HG02571 (cell line): ENCODE measurements at regions not wholly inside any gene's neighbourhood (a gene's known extent, or its start where the extent isn't known, plus 50 kb on each side); places are given as distances from the start of the nearest gene placed in this dataset.

Experiments
- ATAC-seq: cut with Tn5 transposase; IDR thresholded peaks from one replicate; pipeline ENCODE4 v1.9.1; 2021; ENCODE audit warnings: mild to moderate bottlenecking, moderate library complexity; ENCODE audit not compliant: unreplicated experiment

GRCh38 chr3:174639970-174640369 is 219.2 kb upstream of the NAALADL2 start:
- ATAC-seq: no peak

DNA sequence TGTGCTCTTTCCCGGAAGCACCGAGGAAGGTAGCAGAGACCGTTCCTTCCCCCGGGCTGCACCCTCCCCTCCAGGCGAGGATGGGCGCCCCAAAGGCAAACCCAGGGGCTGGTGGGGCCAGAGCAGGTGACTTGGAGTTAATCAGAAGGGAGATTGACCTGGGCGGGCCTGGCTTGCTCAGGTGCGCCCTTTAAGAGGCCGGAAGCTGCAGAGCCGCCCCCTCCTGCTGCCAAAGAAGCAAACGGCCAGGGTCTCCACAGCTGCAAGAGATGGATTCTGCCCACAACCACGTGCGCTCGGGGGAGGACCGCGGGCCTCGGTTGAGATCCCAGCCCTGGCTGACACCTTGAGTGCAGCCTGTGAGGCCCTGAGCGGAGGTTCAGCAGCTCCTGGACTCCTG is 218.2 kb upstream of the NAALADL2 start:
- ATAC-seq: no peak

- no peak for ATAC-seq
Measured at GRCh38 chr3:174644287-174644686, 214.8 kb upstream of the NAALADL2 start.

- ATAC-seq: no peak
Measured at GRCh38 chr3:174651951-174652350, 207.2 kb upstream of the NAALADL2 start.

- no peak for ATAC-seq
Measured at GRCh38 chr3:174659511-174659910, 199.6 kb upstream of the NAALADL2 start.

DNA sequence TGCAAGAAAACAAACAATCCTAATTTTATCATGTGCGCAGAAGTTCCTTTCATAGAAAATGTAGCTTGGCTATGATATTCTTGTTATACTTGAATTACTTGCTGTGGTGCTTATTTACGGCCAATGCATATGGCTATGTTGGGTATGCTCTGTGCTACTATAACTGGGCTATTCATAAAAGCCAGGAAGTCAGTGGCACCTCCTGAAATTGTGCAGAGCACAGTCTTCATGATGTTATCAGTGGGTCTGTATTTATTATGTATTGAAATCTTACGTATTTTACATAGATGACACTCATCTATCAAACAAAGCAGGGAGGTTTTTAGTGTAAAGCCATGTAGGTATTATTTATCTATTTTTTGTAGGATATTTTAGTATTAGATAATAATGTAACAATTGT is 196.5 kb upstream of the NAALADL2 start:
- ATAC-seq: no peak

DNA sequence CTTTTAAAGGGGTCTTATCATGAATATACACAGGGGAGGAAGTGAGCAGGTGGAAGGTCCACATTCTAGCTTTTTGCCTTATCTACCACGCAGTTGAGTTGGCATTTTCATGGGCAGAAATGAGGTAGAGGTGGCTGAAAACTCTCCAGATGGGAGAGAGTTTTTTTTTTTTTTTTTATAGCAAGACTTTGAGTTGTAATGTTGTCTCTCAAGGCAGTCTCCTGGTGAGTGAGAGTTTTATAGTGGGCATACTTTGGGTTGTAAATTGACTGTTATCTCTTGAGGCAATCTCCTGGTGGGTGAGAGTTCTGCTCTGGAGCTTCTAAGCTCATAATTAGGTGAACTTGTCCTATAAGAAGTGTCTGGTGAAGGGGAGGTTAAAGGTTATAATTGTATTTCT is 191.7 kb upstream of the NAALADL2 start:
- ATAC-seq: no peak

DNA sequence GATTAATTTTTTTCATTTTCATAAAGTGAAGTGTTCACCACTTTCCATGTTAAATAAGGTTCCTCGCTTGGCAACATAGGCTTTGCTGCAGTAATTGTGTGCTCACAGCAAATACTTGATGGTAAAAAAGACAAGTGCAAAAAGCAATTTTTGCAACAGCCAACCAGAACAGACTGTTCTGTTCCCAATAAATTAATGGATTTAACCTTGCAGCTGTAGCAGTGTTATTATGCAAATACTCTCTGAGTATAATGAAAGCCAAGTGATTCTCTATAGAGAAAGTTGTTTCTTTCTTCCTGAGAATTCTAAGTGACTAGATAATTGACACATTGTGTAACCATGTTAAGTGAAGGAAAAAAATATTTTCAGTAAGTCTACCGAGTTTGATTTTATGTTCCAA is 183.7 kb upstream of the NAALADL2 start:
- no peak for ATAC-seq

GRCh38 chr3:174681784-174682183 is 177.3 kb upstream of the NAALADL2 start:
- no peak for ATAC-seq

- ATAC-seq: no peak
Measured at GRCh38 chr3:174685796-174686195, 173.3 kb upstream of the NAALADL2 start.

GRCh38 chr3:174697310-174697709 is 161.8 kb upstream of the NAALADL2 start:
- no peak for ATAC-seq

DNA sequence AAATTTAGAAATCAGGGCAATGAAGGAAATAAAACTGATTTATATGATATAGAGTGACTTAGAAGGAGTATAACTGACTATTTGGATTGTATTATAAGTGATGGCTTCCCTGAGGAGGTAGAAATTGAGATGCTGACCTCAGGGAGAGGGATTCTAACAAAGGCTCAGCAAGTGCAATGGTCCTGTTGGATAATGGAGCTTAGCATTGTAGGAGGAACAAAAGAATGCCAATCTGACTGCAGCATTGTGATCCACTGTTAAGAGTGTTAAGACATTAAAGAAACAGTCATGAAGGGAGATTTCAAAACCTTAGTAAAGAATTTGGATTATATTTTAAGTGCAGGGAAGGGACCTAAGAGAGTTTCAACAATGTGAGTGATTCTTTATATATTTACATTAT is 158.4 kb upstream of the NAALADL2 start:
- ATAC-seq: no peak

GRCh38 chr3:174710612-174711011 is 148.5 kb upstream of the NAALADL2 start:
- no peak for ATAC-seq

GRCh38 chr3:174715386-174715785 is 143.7 kb upstream of the NAALADL2 start:
- ATAC-seq: no peak

GRCh38 chr3:174716956-174717505 is 142.1 kb upstream of the NAALADL2 start:
- ATAC-seq: no peak

- no peak for ATAC-seq
Measured at GRCh38 chr3:174720717-174721116, 138.4 kb upstream of the NAALADL2 start.

- no peak for ATAC-seq
Measured at GRCh38 chr3:174725303-174725702, 133.8 kb upstream of the NAALADL2 start.

GRCh38 chr3:174737966-174738365 is 121.2 kb upstream of the NAALADL2 start:
- ATAC-seq: no peak

GRCh38 chr3:174749143-174749542 is 110.0 kb upstream of the NAALADL2 start:
- ATAC-seq: no peak

DNA sequence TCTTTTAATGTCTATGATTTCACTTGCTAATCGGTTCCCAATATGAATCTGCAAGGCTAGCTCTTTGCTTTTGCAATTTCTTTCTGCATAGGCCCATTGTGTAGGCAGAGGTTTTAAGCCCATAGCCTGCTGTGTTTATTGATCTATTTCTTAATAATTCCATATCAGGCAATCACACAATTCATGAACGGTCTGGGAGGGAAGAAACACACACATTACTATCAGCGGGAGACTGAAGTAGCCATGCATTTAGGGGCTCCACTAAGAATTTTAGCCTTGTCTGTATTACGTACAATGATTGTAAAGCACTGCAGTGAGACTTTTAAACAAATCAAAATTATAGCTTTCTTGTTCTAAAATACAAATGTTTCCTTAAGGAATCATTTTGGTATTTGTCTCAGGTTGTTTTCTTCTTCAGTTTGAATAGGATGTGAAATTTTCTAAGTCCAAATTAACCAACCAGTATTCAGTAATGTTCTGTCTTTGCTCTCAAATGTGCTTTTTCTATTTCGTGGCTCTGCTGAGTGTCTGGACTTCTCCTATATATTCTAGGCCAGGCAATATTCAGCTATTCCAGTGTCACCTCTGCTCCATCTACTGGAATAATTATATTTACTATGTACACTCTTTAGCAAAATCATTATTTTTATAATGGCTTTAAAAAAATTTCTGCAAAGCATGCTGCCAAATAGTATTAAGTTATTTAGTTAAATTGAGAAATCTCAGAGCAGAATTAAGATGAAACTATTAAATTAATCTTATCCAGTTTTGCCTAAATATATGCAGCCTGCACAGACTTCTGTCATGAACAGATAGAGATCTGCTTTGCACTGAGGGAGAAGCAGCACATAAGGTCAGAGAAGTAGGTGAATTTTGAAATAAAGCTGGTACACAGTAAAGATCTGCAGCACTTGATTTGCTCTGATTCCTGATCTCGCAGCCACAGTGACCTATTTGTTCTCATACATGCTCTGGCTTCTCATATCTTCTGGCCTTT is 103.0 kb upstream of the NAALADL2 start:
- ATAC-seq: no peak

GRCh38 chr3:174758943-174759342 is 100.2 kb upstream of the NAALADL2 start:
- no peak for ATAC-seq

DNA sequence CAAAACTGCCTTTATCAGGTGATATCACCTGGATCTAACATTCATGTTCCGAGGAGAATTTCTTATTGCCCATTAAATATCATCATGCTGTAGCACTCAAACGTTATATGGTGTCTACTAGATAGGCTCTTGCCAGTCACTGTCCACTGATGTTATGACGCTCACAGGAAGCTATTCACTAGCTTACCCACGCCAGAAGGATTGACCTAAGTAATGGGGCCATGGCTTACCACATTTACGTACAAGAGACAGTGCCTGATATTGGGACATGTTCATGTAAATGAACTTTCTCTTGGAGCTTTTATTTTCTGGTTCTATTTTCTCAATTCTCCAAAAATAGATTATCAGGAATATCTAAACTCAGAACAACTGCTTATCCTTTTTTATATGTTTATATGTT is 91.7 kb upstream of the NAALADL2 start:
- ATAC-seq: no peak
